Panc1 (cell line): ENCODE measurements at regions not wholly inside any gene's neighbourhood (a gene's known extent, or its start where the extent isn't known, plus 50 kb on each side); places are given as distances from the start of the nearest gene placed in this dataset.

Experiments used
- ATAC-seq: fragments of 200-7000 bp; cut with Tn5 transposase; 2 replicates; pipeline ENCODE4 v1.9.1; 2020; ENCODE audit warnings: mild to moderate bottlenecking, moderate library complexity
- BruUV-seq: library from RNA; stranded (reverse); fragments of 400-500 nt; replicated peaks from 2 replicates; lab custom pipeline; 2021; lab: Mats Ljungman, UMichigan
- CTCF ChIA-PET: fragments of 300-600 bp; sonication (Branson Sonifier 250); formaldehyde crosslinking; loops from one replicate; lab custom pipeline; 2022; ENCODE audit warnings: antibody characterized with exemption; lab: Charles Lee
- POLR2A ChIA-PET: fragments of 300-600 bp; sonication (Branson Sonifier 250); formaldehyde crosslinking; loops from one replicate; lab custom pipeline; 2022; ENCODE audit warnings: antibody characterized with exemption; lab: Charles Lee
- DNase-seq: peaks from one replicate; pipeline ENCODE4 v3.0.0-alpha.2; 2010; ENCODE audit warnings: low read depth, low spot score
- H3K27ac ChIP-seq: 2 replicates; pipeline ENCODE4 v1.5.1; 2011; ENCODE audit warnings: mild to moderate bottlenecking, low read length, inconsistent platforms
- H3K27me3 ChIP-seq: fragments of 200-500 bp; sonication (Bioruptor generic); 2 replicates; pipeline ENCODE4 v1.6.0; 2014; ENCODE audit warnings: low read length, inconsistent platforms; ENCODE audit not compliant: control insufficient read depth, insufficient read depth
- H3K36me3 ChIP-seq: fragments of 200-500 bp; sonication (Bioruptor generic); 2 replicates; pipeline ENCODE4 v1.5.1; 2014; ENCODE audit warnings: inconsistent platforms, mild to moderate bottlenecking, low read length, moderate library complexity; ENCODE audit not compliant: control insufficient read depth, insufficient read depth
- H3K4me1 ChIP-seq: 2 replicates; pipeline ENCODE4 v1.5.1; 2011; ENCODE audit warnings: inconsistent platforms, mild to moderate bottlenecking, low read length, moderate library complexity; ENCODE audit not compliant: control insufficient read depth, insufficient read depth
- H3K4me3 ChIP-seq, 2 experiments: 2 replicates each; pipeline ENCODE4 v1.5.1; 2011 to 2012; ENCODE audit warnings: low read depth in 2 of 2, low read length in 2 of 2, mild to moderate bottlenecking in 2 of 2, inconsistent platforms in 1 of 2, moderate library complexity in 1 of 2
- H3K9me3 ChIP-seq: fragments of 200-500 bp; sonication (Bioruptor generic); 2 replicates; pipeline ENCODE4 v1.5.1; 2014; ENCODE audit warnings: low read depth, mild to moderate bottlenecking, inconsistent platforms, low read length, moderate library complexity; ENCODE audit not compliant: control insufficient read depth, insufficient read depth
- POLR2AphosphoS5 ChIP-seq: IDR thresholded peaks from 2 replicates; pipeline ENCODE4 v1.6.1; 2012; ENCODE audit warnings: mild to moderate bottlenecking, low read depth, low read length, moderate library complexity
- REST ChIP-seq, 2 experiments: IDR thresholded peaks; 2 replicates each; pipeline ENCODE4 v1.6.1; 2011 to 2012; ENCODE audit warnings: low read depth in 2 of 2, control low read depth in 1 of 2, low read length in 1 of 2, mild to moderate bottlenecking in 1 of 2, moderate library complexity in 1 of 2; ENCODE audit not compliant: insufficient read depth in 1 of 2
- SIN3A ChIP-seq: IDR thresholded peaks from 2 replicates; pipeline ENCODE4 v1.6.1; 2012; ENCODE audit warnings: low read depth, mild to moderate bottlenecking, low read length, moderate library complexity, borderline replicate concordance; ENCODE audit not compliant: insufficient read depth
- TCF7L2 ChIP-seq: IDR thresholded peaks from 2 replicates; pipeline ENCODE4 v1.6.1; 2011; ENCODE audit warnings: mild to moderate bottlenecking, low read depth, low read length, inconsistent platforms
- in situ Hi-C: cut with HindIII; loops from 2 replicates; pipeline ENCODE4 v1.10.0; 2016; ENCODE audit warnings: low sequenced_read_pairs, low pct_unique_long_range_greater_than_20kb
- intact Hi-C: fragments of 100-400 bp; cut with micrococcal nuclease; formaldehyde crosslinking; loops from one replicate; pipeline ENCODE4 v1.10.0; 2022; ENCODE audit not compliant: unreplicated experiment
- TF ChIP-seq, protein P1 (sequence below): fragments of 450-650 bp; IDR thresholded peaks from 2 replicates; pipeline ENCODE4 v1.5.1; 2017; ENCODE audit warnings: mild to moderate bottlenecking

- no TSS peak for BruUV-seq
- Histone ChIP-seq H3K9me3 (no peaks in the 10 kb centered on the region), H3K27me3 (no peaks in the 10 kb centered on the region), H3K36me3 (no peaks in the 10 kb centered on the region), H3K4me3 (no peak overlapping the region), H3K27ac (no peak overlapping the region), H3K4me1 (no peaks in the 10 kb centered on the region)
- in situ Hi-C loops, result no loop called here
- intact Hi-C loops, result no loop called here
- TF ChIP-seq TCF7L2, result no peak
- ATAC-seq (no peak), DNase-seq (no peak)
- ChIA-PET POLR2A (no interaction called here), CTCF (no interaction called here)
Observed at GRCh38 chr16:51666074-51666473, 515.0 kb upstream of the SALL1 start.

- Histone ChIP-seq H3K4me1 (no peaks in the 10 kb centered on the region), H3K36me3 (no peaks in the 10 kb centered on the region), H3K9me3 (no peaks in the 10 kb centered on the region), H3K4me3 (no peak overlapping the region), H3K27me3 (no peaks in the 10 kb centered on the region), H3K27ac (no peak overlapping the region)
- in situ Hi-C loops (no loop called here), intact Hi-C loops (no loop called here)
- ATAC-seq, result no peak
- ChIA-PET POLR2A (no interaction called here), CTCF (no interaction called here)
- no peak for TF ChIP-seq POLR2AphosphoS5
- TF ChIP-seq, protein P1, sequence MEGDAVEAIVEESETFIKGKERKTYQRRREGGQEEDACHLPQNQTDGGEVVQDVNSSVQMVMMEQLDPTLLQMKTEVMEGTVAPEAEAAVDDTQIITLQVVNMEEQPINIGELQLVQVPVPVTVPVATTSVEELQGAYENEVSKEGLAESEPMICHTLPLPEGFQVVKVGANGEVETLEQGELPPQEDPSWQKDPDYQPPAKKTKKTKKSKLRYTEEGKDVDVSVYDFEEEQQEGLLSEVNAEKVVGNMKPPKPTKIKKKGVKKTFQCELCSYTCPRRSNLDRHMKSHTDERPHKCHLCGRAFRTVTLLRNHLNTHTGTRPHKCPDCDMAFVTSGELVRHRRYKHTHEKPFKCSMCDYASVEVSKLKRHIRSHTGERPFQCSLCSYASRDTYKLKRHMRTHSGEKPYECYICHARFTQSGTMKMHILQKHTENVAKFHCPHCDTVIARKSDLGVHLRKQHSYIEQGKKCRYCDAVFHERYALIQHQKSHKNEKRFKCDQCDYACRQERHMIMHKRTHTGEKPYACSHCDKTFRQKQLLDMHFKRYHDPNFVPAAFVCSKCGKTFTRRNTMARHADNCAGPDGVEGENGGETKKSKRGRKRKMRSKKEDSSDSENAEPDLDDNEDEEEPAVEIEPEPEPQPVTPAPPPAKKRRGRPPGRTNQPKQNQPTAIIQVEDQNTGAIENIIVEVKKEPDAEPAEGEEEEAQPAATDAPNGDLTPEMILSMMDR, result no peak
- TF ChIP-seq TCF7L2, result no peak
- TF ChIP-seq REST (IDR thresholded peaks at IDR 0.05; ENCODE audit: insufficient read depth in 1 of 2, low read depth in 2 of 2, low read length in 1 of 2), result no peak
- no peak for TF ChIP-seq SIN3A
- no TSS peak for BruUV-seq
- DNase-seq, result no peak
Observed at GRCh38 chr16:51665436-51665998, 514.4 kb upstream of the SALL1 start.

DNA sequence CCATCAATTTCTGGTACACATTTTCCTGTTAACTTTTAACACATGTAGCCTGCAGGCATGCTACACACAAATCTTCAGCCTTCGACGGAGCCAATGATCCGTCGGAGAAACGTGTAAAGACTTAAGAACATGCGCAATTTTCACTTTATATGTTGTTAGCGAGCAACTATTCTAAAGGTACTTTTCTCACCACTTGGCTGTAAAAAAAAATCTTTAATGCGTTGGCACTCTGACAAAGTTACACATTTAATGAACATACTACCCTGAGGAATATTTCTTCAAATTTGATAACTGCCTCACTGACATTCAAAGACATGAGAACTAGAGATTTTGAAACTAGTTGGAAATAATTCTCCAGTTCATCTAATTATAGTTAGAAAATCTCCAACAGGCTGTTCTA is 507.5 kb upstream of the SALL1 start:
- ChIA-PET POLR2A (no interaction called here), CTCF (no interaction called here)
- intact Hi-C loops (no loop called here), in situ Hi-C loops (no loop called here)
- no peak for DNase-seq
- H3K4me3 ChIP-seq, result no peak overlapping the region
- no peaks in the 10 kb centered on the region for H3K36me3 ChIP-seq
- H3K27ac ChIP-seq, result no peak overlapping the region
- H3K27me3 ChIP-seq, result no peaks in the 10 kb centered on the region
- ATAC-seq, result no peak
- no peaks in the 10 kb centered on the region for H3K9me3 ChIP-seq
- H3K4me1 ChIP-seq, result no peaks in the 10 kb centered on the region
- BruUV-seq, result no TSS peak
- TF ChIP-seq, protein P1, result no peak
- TF ChIP-seq TCF7L2 (no peak), POLR2AphosphoS5 (no peak), REST (IDR thresholded peaks at IDR 0.05; ENCODE audit: insufficient read depth in 1 of 2, low read depth in 2 of 2, low read length in 1 of 2) (no peak), SIN3A (no peak)
